Endothelial cell of umbilical vein (primary cell): ENCODE measurements at regions not wholly inside any gene's neighbourhood (a gene's known extent, or its start where the extent isn't known, plus 50 kb on each side); places are given as distances from the start of the nearest gene placed in this dataset.

ENCODE experiments used
- BruUV-seq: library from RNA; stranded (reverse); fragments of 400-500 nt; replicated peaks from 2 replicates; lab custom pipeline; 2021; lab: Mats Ljungman, UMichigan
- CTCF ChIA-PET: fragments of 300-600, 350-600 bp; sonication (Branson Sonifier 250); formaldehyde crosslinking; loops from one replicate; lab custom pipeline; 2021; ENCODE audit warnings: antibody characterized with exemption, inconsistent platforms; lab: Charles Lee
- POLR2A ChIA-PET: fragments of 300-600, 350-600 bp; sonication (Branson Sonifier 250); formaldehyde crosslinking; loops from one replicate; lab custom pipeline; 2021; ENCODE audit warnings: antibody characterized with exemption, inconsistent platforms; lab: Charles Lee
- DNase-seq: peaks from one replicate; pipeline ENCODE4 v3.0.0-alpha.2; 2011; ENCODE audit warnings: low read depth, low spot score
- FAIRE-seq: peaks from 2 replicates; lab custom pipeline; 2011; peaks lifted over from hg19 to GRCh38; lab: Jason Lieb, UNC
- H2AFZ ChIP-seq: 2 replicates; pipeline ENCODE4 v1.6.0; 2012; ENCODE audit warnings: low read depth, low read length, control low read depth, inconsistent platforms
- H3K27ac ChIP-seq: 2 replicates; pipeline ENCODE4 v1.5.1; 2011; ENCODE audit warnings: low read depth, mild to moderate bottlenecking, control low read depth, low read length, moderate library complexity; ENCODE audit not compliant: insufficient read depth
- H3K27me3 ChIP-seq, 2 experiments: 2 replicates each; pipeline versions ENCODE4 v1.6.0 to v1.6.1; 2011; ENCODE audit warnings: low read length in 2 of 2, mixed read lengths in 1 of 2; ENCODE audit not compliant: control insufficient read depth in 2 of 2, insufficient read depth in 2 of 2
- H3K36me3 ChIP-seq, 2 experiments: 2 replicates in 1 of 2; 3 replicates in 1 of 2; pipeline ENCODE4 v1.5.1; 2011; ENCODE audit warnings: low read length in 2 of 2, mild to moderate bottlenecking in 1 of 2, moderate library complexity in 1 of 2; ENCODE audit not compliant: control insufficient read depth in 2 of 2, insufficient read depth in 2 of 2; ENCODE audit errors: extremely low read depth in 1 of 2
- H3K4me1 ChIP-seq: 3 replicates; pipeline ENCODE4 v1.5.1; 2011; ENCODE audit warnings: mild to moderate bottlenecking, low read length; ENCODE audit not compliant: control insufficient read depth, insufficient read depth; ENCODE audit errors: extremely low read depth
- H3K4me2 ChIP-seq: 2 replicates; pipeline ENCODE4 v1.6.1; 2011; ENCODE audit warnings: low read length, control low read depth, mixed read lengths; ENCODE audit not compliant: insufficient read depth
- H3K4me3 ChIP-seq, 3 experiments: fragments of 200-600 bp in 1 of 3; sonication (generic), shearing (Covaris generic) in 1 of 3; replicated peaks in 1 of 3; 2 replicates each; pipeline ENCODE4 v1.5.1; 2011 to 2016; ENCODE audit warnings: control low read depth in 3 of 3, low read length in 3 of 3, mild to moderate bottlenecking in 2 of 3, inconsistent platforms in 1 of 3, low read depth in 1 of 3, moderate library complexity in 1 of 3; ENCODE audit not compliant: insufficient read depth in 1 of 3
- H3K79me2 ChIP-seq: 2 replicates; pipeline ENCODE4 v1.6.0; 2012; ENCODE audit warnings: low read length, inconsistent platforms; ENCODE audit not compliant: control insufficient read depth, insufficient read depth
- H3K9ac ChIP-seq: replicated peaks from 2 replicates; pipeline ENCODE3; 2011; ENCODE audit warnings: low read length, control low read depth; ENCODE audit not compliant: insufficient read depth; ENCODE audit errors: extremely low read depth
- H3K9me1 ChIP-seq: replicated peaks from 3 replicates; pipeline ENCODE4 v1.6.0; 2011; ENCODE audit warnings: mild to moderate bottlenecking, low read length; ENCODE audit not compliant: control insufficient read depth, insufficient read depth; ENCODE audit errors: extremely low read depth
- H3K9me3 ChIP-seq: replicated peaks from 2 replicates; pipeline ENCODE4 v1.5.1; 2012; ENCODE audit warnings: low read length, inconsistent platforms; ENCODE audit not compliant: control insufficient read depth, insufficient read depth
- H4K20me1 ChIP-seq: replicated peaks from 2 replicates; pipeline ENCODE3; 2011; ENCODE audit warnings: mild to moderate bottlenecking, low read length; ENCODE audit not compliant: control insufficient read depth, insufficient read depth; ENCODE audit errors: extremely low read depth
- CTCF ChIP-seq, 2 donors: IDR thresholded peaks; 1 replicate in 1 of 2; 2 replicates in 1 of 2; pipeline ENCODE4 v1.5.1; 2011; ENCODE audit warnings: low read length in 2 of 2, mild to moderate bottlenecking in 2 of 2, moderate library complexity in 2 of 2, control low read depth in 1 of 2, inconsistent platforms in 1 of 2, low read depth in 1 of 2; ENCODE audit not compliant: insufficient read depth in 1 of 2; ENCODE audit errors: extremely low read depth in 1 of 2
- EZH2 ChIP-seq: IDR thresholded peaks from 2 replicates; pipeline ENCODE4 v1.6.1; 2012; ENCODE audit warnings: borderline replicate concordance, low read depth, mild to moderate bottlenecking, moderate library complexity, low read length, inconsistent platforms; ENCODE audit not compliant: severe bottlenecking
- FOS ChIP-seq: IDR thresholded peaks from 2 replicates; pipeline ENCODE4 v1.6.1; 2011; ENCODE audit warnings: mild to moderate bottlenecking, low read length, moderate library complexity, borderline replicate concordance; ENCODE audit not compliant: insufficient read depth
- GATA2 ChIP-seq: IDR thresholded peaks from 2 replicates; pipeline ENCODE4 v1.7.0; 2011; ENCODE audit warnings: low read depth, mild to moderate bottlenecking, moderate library complexity, mixed read lengths, low read length; ENCODE audit not compliant: insufficient read length, insufficient read depth
- JUN ChIP-seq: IDR thresholded peaks from 2 replicates; pipeline ENCODE4 v1.6.1; 2011; ENCODE audit warnings: borderline replicate concordance, low read depth; ENCODE audit not compliant: insufficient read length, insufficient read depth
- MAX ChIP-seq: IDR thresholded peaks from 2 replicates; pipeline ENCODE4 v1.6.1; 2011; ENCODE audit not compliant: insufficient read depth, insufficient read length
- MYC ChIP-seq: IDR thresholded peaks from one replicate; pipeline ENCODE4 v1.6.1; 2011; ENCODE audit warnings: mild to moderate bottlenecking, low read depth, low read length
- POLR2A ChIP-seq: IDR thresholded peaks from 2 replicates; pipeline ENCODE4 v1.6.1; 2012; ENCODE audit warnings: low read depth, mild to moderate bottlenecking, control low read depth, low read length
- POLR2AphosphoS5 ChIP-seq: IDR thresholded peaks from 2 replicates; pipeline ENCODE4 v1.6.1; 2012; ENCODE audit warnings: low read depth, mild to moderate bottlenecking, control low read depth, low read length, moderate library complexity; ENCODE audit not compliant: insufficient read depth
- dilution Hi-C: fragments of 300-500 bp; cut with MboI; formaldehyde crosslinking; loops from one replicate; pipeline ENCODE4 v1.15.0; 2019; ENCODE audit warnings: low sequenced_read_pairs; ENCODE audit not compliant: extremely low pct_ligation_motif_present
- intact Hi-C: fragments of 100-400 bp; cut with micrococcal nuclease; formaldehyde crosslinking; loops from one replicate; pipeline ENCODE4 v1.10.0; 2022

- H3K9ac ChIP-seq, result no peak overlapping the region
- BruUV-seq, result no TSS peak
- TF ChIP-seq JUN, result no peak
- no peak for TF ChIP-seq FOS
- no peak for TF ChIP-seq GATA2
- TF ChIP-seq POLR2AphosphoS5, result no peak
- no peak for TF ChIP-seq CTCF (IDR thresholded peaks at IDR 0.05; ENCODE audit: extremely low read depth in 1 of 2, insufficient read depth in 1 of 2, low read depth in 1 of 2, low read length in 2 of 2)
- no peak for TF ChIP-seq MAX
- TF ChIP-seq POLR2A, result no peak
- TF ChIP-seq EZH2, result no peak
- no peak for TF ChIP-seq MYC
- H3K27me3 ChIP-seq, result no peaks in the 10 kb centered on the region
- no peaks in the 10 kb centered on the region for H4K20me1 ChIP-seq
- H3K4me2 ChIP-seq, result no peak overlapping the region
- intact Hi-C loops, result no loop called here
- CTCF ChIA-PET, result no interaction called here
- H3K4me3 ChIP-seq, result no peak overlapping the region
- POLR2A ChIA-PET, result no interaction called here
- no peak overlapping the region for H3K27ac ChIP-seq
- H3K9me1 ChIP-seq, result no peaks in the 10 kb centered on the region
- dilution Hi-C loops, result no loop called here
- H3K4me1 ChIP-seq, result no peaks in the 10 kb centered on the region
- DNase-seq (no peak), FAIRE-seq (no peak)
- H3K9me3 ChIP-seq, result no peaks in the 10 kb centered on the region
- H3K36me3 ChIP-seq, result no peaks in the 10 kb centered on the region
- no peaks in the 10 kb centered on the region for H3K79me2 ChIP-seq
- H2AFZ ChIP-seq, result no peak overlapping the region
Measured at GRCh38 chr9:19663570-19663969, 125.3 kb downstream of the SLC24A2 start.
